GM21390 (cell line): ENCODE measurements at regions not wholly inside any gene's neighbourhood (a gene's known extent, or its start where the extent isn't known, plus 50 kb on each side); places are given as distances from the start of the nearest gene placed in this dataset.
"Not testable (repeated sequence)": the region's sequence is repeated elsewhere in the genome, so short reads cannot be mapped to it uniquely, and the experiment has no call there.

Experiments
- ATAC-seq: cut with Tn5 transposase; IDR thresholded peaks from one replicate; pipeline ENCODE4 v1.9.1; 2021; ENCODE audit not compliant: unreplicated experiment

DNA sequence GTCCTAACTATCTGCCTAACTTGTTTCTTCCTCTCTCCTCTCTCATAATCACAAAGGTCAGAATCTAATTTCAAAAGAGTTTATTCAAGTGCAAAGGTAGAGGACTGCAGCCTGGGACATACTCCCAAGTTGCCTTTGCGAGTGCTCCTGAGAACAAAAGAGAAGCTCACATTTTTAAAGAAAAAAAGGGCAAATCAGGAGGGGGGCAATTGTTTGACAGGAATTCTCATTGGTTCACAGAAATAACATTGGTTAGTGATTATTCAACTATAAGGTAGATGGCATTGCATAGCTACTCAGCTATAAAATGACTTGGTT is 108.1 kb upstream of the RAI14 start:
- ATAC-seq, result no peak

DNA sequence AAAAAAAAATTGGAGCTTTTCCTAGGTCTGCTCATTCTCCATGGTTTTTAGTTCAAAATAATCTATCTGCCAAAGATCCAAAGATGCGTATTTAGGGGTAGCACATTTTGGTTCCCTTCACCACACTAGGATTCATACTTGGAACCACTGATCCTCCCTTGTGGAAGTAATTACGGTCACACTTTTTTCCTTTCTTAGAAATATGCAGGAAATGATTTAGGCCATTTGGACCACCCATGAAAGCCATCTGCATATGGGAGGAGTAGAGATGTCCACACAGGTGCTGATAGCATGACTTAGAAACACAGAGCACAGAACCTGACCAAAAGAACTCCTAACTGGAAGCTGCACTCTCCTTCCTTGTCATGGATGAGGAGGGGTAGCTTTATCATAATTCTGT is 105.9 kb upstream of the RAI14 start:
- ATAC-seq, result no peak

DNA sequence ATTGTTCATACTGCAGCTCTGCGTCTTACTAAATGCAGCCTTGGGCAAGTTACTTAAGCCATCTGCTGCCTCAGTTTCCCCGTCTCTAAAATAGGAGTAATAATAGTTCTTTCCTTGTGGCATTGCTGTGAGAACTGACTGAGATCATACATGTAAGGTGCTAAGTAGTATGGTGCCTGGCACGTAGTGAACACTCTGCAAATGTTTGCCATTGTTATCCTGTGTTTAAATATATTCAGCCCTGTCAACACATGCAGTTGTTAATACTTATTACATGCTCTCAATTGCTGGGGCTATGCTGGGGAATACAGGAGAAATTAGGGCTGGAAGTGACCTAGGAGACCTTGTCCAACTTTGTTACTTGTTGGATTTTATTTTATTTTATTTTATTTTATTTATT is 105.2 kb upstream of the RAI14 start:
- ATAC-seq, result no peak

DNA sequence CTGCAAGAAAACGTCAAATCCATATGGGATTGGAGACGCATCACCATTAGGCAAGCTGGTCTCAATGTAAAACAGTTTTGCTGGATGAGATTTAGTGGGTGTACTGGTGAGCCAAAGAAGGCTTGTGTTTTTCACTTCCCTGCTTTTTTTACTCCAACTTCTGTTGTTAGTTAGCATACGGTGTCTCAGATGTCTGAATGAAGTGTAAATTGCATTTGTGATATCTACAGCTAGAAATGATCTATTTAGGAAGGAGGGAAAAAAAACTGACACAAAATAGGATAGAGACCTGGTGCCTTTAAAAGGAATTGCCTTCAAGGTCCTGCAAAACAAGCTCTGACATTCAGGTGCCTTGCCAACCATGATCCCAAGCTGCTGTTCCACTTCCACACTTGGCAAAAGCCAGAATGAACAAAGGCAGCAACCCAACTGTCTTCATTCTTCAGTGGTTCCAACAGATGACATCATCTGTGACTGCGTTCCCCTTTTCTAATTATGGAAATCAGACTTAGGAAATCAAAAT is 104.2 kb upstream of the RAI14 start:
- ATAC-seq, result no peak

- no peak for ATAC-seq
Measured at GRCh38 chr5:34552686-34553085, 103.4 kb upstream of the RAI14 start.

GRCh38 chr5:34553581-34553980 is 102.5 kb upstream of the RAI14 start:
- ATAC-seq, result no peak

DNA sequence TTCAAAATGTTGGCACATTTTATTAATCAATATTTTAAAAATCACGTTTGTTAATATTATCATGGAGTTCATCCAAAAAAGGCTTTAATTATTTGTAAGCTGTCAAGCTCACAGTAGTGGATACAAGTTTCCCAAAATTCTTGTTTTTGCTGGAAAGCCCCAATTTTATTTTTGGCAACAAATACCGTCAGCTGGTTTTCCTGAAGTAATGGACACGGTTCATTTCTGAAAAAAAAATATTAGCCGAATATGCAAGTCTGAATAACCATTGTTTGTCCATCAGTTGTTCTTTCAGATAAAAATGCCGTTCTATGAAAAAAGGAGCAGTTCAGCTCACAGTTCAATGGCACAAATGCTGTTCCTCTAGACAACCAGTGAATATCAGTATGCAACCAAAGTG is 101.5 kb upstream of the RAI14 start:
- no peak for ATAC-seq

- ATAC-seq, result no peak
Measured at GRCh38 chr5:34555699-34556508, 100.2 kb upstream of the RAI14 start.

- ATAC-seq, result no peak
Measured at GRCh38 chr5:34556509-34556782, 99.7 kb upstream of the RAI14 start.

DNA sequence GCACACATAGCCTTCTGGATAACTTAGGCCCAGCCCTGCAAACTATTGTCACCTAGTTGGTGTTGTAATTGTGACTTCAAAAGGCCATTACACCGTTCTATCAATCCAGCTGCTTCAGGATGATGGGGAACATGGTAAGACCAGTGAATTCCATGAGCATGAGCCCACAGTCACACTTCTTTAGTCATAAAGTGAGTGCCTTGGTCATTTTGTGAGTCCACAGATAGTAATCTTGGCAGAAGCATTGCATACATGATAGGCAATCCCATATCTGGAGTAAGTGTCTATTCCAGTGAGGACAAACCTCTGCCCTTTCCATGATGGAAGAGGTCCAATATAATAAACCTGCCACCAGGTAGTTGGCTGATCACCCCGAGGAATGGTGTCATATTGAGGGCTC is 94.5 kb upstream of the RAI14 start:
- ATAC-seq, result not testable (repeated sequence)

DNA sequence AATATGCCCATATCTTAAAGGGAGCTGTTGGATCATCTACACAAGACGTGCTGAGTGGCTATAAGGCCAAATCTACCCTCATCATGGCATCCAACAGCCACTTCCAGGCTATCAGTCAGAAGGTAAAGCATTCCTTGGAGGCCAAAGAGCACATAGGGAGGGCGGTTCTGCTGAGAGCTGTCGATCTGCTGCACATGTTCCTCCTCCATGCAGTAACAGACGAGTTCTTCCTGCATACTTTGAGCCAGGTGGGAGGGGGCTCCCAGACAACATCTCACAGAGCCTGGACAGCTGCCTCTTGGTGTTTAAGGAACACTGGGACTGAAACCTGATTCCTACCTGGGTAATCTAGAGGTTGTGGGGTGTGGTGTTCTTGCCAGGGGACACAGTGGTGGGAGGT is 93.3 kb upstream of the RAI14 start:
- ATAC-seq, result no peak

DNA sequence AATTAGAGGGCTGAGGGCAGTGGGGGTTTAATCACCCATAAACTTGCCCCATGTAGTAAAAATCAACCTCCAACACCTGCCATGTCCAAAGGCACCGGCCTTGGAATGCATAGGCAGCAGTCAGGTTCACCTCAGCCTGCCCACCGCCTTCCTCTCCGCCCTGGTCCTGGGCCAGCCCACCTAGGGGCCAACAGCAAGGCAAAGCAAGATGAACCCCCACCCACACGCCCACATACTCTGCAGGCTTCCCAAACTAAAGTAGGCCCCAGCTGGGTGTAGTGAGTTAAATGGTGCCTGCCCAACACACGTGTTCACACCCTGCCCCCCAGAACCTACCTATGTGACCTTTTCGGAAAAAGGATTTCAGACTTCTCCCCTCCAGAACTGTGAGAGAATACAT is 92.9 kb upstream of the RAI14 start:
- ATAC-seq, result no peak

- no peak for ATAC-seq
Measured at GRCh38 chr5:34563931-34564709, 92.0 kb upstream of the RAI14 start.

DNA sequence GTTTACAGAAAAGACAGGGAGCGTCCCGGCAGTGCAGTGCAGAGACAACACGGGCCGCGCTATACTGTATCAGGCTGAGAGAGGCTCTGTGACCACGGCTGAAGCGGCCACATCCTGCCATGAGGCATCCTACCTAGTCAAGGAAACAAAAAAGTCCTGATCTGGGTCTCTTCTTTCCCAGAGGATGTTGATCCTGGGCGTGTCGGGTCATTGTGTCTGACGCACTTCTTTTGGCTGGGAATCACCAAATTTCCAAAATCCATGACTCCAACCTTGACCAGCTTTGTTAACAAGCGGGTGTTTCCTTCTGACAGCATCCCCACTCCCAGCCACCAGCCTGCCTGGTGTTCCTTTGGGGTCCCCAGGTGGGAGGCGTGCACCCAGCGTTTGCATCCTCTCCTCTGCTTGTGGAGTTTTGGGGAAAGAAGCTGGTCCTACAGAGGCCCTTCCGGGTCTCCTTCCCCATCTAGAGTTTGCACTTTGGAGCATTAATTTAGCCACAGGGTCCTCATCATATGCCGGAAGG is 91.4 kb upstream of the RAI14 start:
- no peak for ATAC-seq

GRCh38 chr5:34570143-34570542 is 86.0 kb upstream of the RAI14 start:
- ATAC-seq, result no peak

- ATAC-seq, result no peak
Measured at GRCh38 chr5:34570721-34571676, 85.1 kb upstream of the RAI14 start.

DNA sequence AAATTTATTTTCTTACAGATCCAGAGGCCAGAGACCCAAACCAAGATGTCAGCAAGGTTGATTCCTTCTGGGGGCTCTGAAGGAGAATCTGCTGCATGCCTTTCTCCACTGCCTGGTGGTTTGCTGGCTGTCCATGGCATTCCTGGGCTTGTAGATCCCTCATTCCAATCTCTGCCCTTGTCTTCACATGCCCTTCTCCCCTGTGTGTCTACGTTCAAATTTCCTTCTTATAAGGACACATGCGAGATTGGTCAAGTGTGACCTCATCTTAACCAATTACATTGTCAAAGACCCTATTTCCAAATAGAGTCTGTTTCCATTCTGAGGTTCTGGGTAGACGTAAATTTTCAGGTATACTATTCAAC is 84.5 kb upstream of the RAI14 start:
- no peak for ATAC-seq

- no peak for ATAC-seq
Measured at GRCh38 chr5:34574936-34575467, 81.1 kb upstream of the RAI14 start.

GRCh38 chr5:34576891-34577666 is 79.0 kb upstream of the RAI14 start:
- ATAC-seq, result no peak

GRCh38 chr5:34578962-34579361 is 77.2 kb upstream of the RAI14 start:
- ATAC-seq, result no peak
